Activated T-cell treated with anti-CD3 and anti-CD28 coated beads, Interleukin-2, amount 50 U/mL, for 72 hours (primary cell): ENCODE measurements at regions not wholly inside any gene's neighbourhood (a gene's known extent, or its start where the extent isn't known, plus 50 kb on each side); places are given as distances from the start of the nearest gene placed in this dataset.

ENCODE experiments used
- ATAC-seq, 2 donors: fragments of 150-1000 bp; cut with Tn5 transposase; replicated peaks in 1 of 2; 2 replicates each; pipeline ENCODE4 v1.10.0; 2021; ENCODE audit warnings: moderate library complexity in 2 of 2, mild to moderate bottlenecking in 1 of 2
- DNase-seq, 2 donors: peaks; one replicate each; pipeline ENCODE4 v3.0.0; 2021 to 2022; ENCODE audit warnings: mixed read lengths in 1 of 2
- H3K27ac Mint-ChIP-seq: one replicate; pipeline ENCODE4 v1.8.0; 2022; ENCODE audit warnings: mild to moderate bottlenecking, moderate library complexity, mixed read lengths
- H3K27me3 Mint-ChIP-seq: one replicate; pipeline ENCODE4 v1.8.0; 2022; ENCODE audit warnings: low read depth, mixed read lengths
- H3K36me3 Mint-ChIP-seq, 2 donors: one replicate each; pipeline ENCODE4 v1.8.0; 2022; ENCODE audit warnings: mixed read lengths in 2 of 2, mild to moderate bottlenecking in 1 of 2; ENCODE audit not compliant: insufficient read depth in 2 of 2
- H3K4me1 Mint-ChIP-seq: one replicate; pipeline ENCODE4 v1.8.0; 2022; ENCODE audit warnings: low read depth, mixed read lengths
- H3K4me3 Mint-ChIP-seq, 2 donors: one replicate each; pipeline ENCODE4 v1.8.0; 2022; ENCODE audit warnings: mild to moderate bottlenecking in 2 of 2, mixed read lengths in 2 of 2, moderate library complexity in 2 of 2
- H3K9me3 Mint-ChIP-seq, 2 donors: one replicate each; pipeline ENCODE4 v1.8.0; 2022; ENCODE audit warnings: mixed read lengths in 2 of 2

DNA sequence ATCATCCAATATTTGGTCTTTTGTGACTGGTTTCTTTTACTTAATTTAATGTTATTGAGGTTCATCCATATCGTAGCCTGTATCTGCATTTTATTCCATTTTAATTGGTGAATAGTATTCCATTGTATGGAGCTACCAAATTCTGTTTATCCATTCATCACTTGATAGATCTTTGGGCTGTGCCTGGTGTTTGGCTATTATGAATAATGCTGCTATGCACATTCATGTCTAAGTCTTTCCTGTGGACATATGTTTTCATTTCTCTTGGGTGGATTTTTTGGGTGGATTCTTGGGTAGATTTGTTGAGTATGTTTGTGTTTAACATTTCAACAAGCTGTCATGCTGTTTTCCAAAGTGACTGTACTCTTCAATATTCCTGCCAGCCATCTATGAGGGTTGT, 52.5 kb upstream of the NEDD4L start:
- Mint-ChIP-seq H3K9me3 (peaks cover 0 to 2% of the 10 kb centered on the region in 2 donors), H3K36me3 (no peaks in the 10 kb centered on the region), H3K4me3 (no peak overlapping the region), H3K4me1 (no peaks in the 10 kb centered on the region), H3K27ac (no peak overlapping the region), H3K27me3 (peaks cover 30% of the 10 kb centered on the region)
- DNase-seq (no peak), ATAC-seq (no peak)

DNA sequence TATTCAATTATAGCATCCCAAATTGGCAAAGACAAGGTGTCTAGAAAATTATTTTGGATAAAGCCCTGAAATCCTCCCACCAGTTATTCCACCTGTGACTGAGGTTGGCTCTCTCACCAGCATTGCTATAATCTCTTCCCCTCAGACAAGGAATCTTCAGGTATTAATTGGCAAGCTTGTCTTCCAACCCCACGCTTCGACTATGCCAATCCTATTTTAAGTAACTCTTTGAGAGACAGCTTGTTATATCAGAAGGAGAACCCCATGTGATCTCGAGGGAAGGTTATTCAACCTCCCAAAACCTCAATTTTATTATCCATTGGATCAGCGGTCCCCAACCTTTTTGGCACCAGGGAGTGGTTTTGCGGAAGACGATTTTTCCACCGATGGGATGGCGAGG, 54.5 kb upstream of the NEDD4L start:
- Mint-ChIP-seq H3K9me3 (peaks cover 0 to 2% of the 10 kb centered on the region in 2 donors), H3K36me3 (no peaks in the 10 kb centered on the region), H3K4me3 (no peak overlapping the region), H3K4me1 (no peaks in the 10 kb centered on the region), H3K27me3 (peaks cover 19% of the 10 kb centered on the region), H3K27ac (no peak overlapping the region)
- DNase-seq (no peak), ATAC-seq (no peak)

DNA sequence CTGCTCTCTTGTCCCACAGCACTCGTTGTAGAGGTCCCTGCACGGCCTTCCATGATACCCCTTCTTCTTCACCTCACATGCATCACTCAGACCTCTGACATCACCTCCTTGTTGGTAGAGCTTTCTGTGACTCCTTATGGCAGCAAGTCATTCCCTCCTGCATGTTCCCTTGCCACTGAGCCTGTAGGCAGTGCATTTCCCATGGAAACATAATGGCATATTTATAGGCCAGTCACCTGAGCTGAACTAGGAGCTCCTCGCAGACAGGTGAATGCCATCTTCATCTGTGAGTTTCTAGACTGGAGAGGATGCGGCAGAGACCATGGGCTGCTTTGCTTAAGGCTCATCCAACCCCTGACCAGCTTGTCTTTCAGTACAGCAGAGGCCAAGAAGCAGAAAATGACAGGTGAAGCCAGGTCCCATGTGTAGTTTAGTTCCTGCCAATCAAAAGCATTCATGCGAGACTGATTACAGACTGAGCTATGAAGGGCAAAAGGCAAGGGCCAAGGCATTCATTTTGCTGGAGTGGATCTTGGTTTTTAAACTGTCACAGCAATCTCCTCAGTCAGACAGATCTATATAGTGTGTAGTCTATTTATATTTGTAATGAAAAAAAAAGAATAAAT, 59.4 kb upstream of the NEDD4L start:
- no peak for DNase-seq
- H3K27ac Mint-ChIP-seq = no peak overlapping the region
- no peaks in the 10 kb centered on the region for H3K4me1 Mint-ChIP-seq
- H3K27me3 Mint-ChIP-seq = no peaks in the 10 kb centered on the region
- H3K4me3 Mint-ChIP-seq = no peak overlapping the region
- no peak for ATAC-seq
- H3K9me3 Mint-ChIP-seq = peaks cover 0 to 2% of the 10 kb centered on the region in 2 donors
- no peaks in the 10 kb centered on the region for H3K36me3 Mint-ChIP-seq

DNA sequence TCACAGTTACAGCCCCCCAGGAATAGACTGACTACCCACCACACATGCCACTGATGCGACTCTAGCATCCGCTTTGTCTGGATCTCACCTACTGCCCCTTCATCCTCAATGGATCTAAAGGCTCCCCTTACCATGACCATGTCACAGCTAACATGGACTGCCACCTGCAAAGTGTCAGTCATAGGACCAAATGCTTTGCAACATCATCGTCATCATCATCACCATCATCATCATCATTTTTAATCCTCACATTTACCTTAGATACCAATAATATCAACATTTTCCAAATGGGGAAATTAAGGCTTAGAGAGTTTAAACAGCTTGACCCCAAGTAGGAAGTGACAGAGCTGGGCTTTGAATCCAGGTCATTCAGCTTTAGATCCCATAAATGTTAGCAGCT, 60.1 kb upstream of the NEDD4L start:
- Mint-ChIP-seq H3K9me3 (peaks cover 0 to 2% of the 10 kb centered on the region in 2 donors), H3K27ac (no peak overlapping the region), H3K4me1 (no peaks in the 10 kb centered on the region), H3K4me3 (no peak overlapping the region), H3K36me3 (no peaks in the 10 kb centered on the region), H3K27me3 (no peaks in the 10 kb centered on the region)
- ATAC-seq = no peak
- DNase-seq = no peak

DNA sequence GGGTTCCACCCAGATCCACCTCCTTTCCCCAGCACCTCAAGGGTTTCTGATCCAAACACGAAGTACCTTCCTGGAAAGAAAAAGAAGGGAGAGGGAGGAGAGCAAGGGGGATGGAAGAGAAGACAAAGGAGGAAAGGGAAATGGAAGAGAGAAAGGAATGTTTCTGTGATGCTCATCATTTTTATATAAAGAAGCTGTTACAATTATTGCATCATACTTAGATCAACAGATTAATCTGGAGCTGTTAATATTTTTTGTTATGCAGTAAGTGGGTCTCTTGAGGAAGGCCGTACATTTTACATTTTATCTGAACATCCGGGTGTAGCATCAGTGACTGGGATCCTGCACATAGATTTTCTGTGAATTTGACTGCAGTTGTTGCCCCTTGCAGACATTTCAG, 60.6 kb upstream of the NEDD4L start:
- DNase-seq = no peak
- Mint-ChIP-seq H3K36me3 (no peaks in the 10 kb centered on the region), H3K27ac (no peak overlapping the region), H3K4me1 (no peaks in the 10 kb centered on the region), H3K4me3 (no peak overlapping the region), H3K27me3 (no peaks in the 10 kb centered on the region), H3K9me3 (peaks cover 0 to 2% of the 10 kb centered on the region in 2 donors)
- ATAC-seq = no peak

DNA sequence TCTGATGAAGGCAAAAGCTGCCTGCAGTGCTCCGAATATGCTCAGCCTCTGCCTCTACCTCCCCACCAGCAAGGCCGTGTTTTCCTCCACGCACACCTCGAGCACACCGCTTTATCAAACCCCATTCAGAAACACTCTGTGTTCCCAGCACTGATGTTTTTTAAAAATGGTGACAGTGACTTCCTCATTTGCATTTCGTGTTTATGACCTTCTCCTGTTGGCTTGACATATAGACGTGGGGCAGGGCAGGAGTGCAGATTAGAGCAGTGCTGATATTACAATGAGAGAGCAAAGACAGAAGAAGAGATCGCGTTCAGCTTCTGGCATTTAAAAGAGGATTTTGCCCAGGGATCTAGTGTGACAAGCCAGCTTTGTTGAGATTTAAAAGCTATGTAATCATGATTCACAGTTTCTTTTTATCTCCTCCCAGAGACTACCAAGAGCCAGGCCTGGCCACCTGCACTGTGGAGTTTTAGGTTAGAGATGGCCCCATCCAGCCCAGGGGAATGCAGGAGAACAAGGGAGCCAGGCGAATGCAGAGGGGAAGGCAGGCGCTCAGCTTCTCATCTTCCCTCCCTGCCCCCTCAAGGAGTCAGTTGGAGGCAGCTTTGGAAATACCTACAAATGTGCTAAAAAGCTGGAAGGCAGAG, 61.5 kb upstream of the NEDD4L start:
- Mint-ChIP-seq H3K27ac (no peak overlapping the region), H3K4me1 (no peaks in the 10 kb centered on the region), H3K36me3 (no peaks in the 10 kb centered on the region), H3K27me3 (no peaks in the 10 kb centered on the region), H3K9me3 (no peaks in the 10 kb centered on the region), H3K4me3 (no peak overlapping the region)
- ATAC-seq = no peak
- DNase-seq = no peak

DNA sequence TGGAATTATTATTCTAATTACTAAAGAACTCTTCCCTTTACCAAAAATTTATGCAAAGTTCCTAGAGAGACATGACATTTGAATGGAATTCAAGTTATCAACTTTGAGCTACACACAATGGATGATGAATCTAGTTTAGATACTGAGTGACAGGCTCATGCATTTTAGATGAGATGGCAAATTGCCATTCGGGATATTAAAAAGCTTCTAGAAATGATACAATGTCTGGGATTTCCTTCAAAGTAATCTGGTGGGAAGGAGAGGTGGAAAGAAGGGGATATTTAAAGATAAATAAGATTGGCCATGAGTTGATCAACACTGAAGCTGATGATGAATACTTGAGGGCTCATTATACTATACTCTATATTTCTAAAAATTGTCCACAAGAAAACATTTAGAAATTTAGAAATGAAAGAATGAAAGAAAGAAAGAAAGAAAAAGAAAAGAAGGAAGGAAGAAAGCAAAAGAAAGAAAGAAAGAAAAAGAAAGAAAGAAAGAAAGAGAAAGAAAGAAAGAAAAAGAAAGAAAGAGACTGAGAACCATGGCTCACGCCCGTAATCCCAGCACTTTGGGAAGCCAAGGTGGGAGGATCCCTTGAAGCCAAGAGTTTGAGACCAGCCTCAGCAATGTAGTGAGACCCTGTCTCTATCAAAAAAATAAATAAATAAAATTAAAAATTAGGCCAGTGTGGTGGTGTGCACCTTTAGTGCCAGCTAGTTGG, 62.6 kb upstream of the NEDD4L start:
- Mint-ChIP-seq H3K36me3 (no peaks in the 10 kb centered on the region), H3K4me1 (no peaks in the 10 kb centered on the region), H3K4me3 (no peak overlapping the region), H3K27me3 (no peaks in the 10 kb centered on the region), H3K9me3 (no peaks in the 10 kb centered on the region), H3K27ac (peak overlapping the region; percentile 32)
- ATAC-seq (no peak), DNase-seq (no peak)

DNA sequence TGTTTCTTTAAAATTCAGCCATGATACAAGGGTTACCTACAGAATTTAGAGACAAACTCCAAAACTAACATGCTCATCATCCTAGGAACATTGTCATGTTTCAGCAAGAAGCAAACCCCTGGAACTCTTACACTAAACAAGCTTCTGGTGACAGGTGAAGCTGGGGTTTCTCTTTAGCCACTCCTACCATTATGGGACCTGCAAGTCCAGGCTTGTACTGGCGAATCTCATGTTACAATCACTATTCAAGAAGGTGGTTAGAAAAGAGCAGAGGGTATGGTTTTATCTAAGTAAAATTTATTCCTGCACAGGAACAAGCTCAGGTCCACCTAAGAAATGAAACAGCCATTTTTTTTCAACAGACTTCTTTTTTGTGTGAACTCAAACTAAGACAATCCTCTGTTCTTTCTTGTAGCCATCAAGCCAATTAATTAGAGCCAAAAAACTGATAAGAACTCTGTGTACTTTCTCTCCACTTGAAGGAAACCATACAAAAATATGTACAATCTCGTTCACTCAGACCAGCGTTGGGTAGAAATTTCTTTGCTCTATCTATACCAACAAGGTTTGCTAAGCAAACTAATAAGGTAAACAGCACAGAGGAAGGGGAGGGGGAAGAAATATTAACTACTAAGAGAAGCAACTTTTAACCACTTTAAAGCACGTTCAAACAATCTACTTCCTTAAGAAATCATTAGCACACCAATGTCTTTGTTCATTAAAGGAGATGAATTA, 63.3 kb upstream of the NEDD4L start:
- no peak for DNase-seq
- H3K9me3 Mint-ChIP-seq = no peaks in the 10 kb centered on the region
- no peaks in the 10 kb centered on the region for H3K4me1 Mint-ChIP-seq
- H3K36me3 Mint-ChIP-seq = no peaks in the 10 kb centered on the region
- no peak overlapping the region for H3K4me3 Mint-ChIP-seq
- peaks cover 5% of the 10 kb centered on the region for H3K27me3 Mint-ChIP-seq
- H3K27ac Mint-ChIP-seq = peak overlapping the region; percentile 32
- ATAC-seq = no peak

DNA sequence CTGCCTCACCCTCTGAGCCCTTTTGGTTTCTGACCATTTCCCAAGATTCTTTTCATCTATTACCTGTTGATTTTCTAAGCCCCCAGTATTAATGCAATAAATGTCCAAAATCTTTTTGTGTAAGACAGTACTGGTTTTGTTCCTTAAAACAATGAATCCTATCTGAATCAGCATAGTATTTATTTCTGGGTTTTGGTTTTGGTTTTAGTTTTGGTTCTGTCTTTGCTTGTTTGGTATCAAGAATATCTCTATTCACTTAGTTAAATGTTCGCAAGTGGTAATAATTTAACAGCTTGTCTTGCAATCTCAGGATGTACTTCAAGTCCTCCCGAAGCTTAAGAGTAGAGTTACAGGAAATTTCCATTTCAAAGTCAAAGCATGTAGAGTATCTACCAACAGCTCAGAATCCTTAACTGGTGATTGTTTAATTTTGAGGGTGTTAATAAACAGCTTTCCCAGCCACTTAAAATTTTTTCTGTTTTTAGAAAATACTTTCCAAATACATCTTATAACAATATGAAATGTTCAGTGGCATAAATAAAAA, 67.7 kb upstream of the NEDD4L start:
- DNase-seq = no peak
- no peaks in the 10 kb centered on the region for H3K36me3 Mint-ChIP-seq
- no peaks in the 10 kb centered on the region for H3K4me1 Mint-ChIP-seq
- H3K27me3 Mint-ChIP-seq = peaks cover 8% of the 10 kb centered on the region
- H3K9me3 Mint-ChIP-seq = no peaks in the 10 kb centered on the region
- ATAC-seq = no peak
- H3K27ac Mint-ChIP-seq = no peak overlapping the region
- no peak overlapping the region for H3K4me3 Mint-ChIP-seq

DNA sequence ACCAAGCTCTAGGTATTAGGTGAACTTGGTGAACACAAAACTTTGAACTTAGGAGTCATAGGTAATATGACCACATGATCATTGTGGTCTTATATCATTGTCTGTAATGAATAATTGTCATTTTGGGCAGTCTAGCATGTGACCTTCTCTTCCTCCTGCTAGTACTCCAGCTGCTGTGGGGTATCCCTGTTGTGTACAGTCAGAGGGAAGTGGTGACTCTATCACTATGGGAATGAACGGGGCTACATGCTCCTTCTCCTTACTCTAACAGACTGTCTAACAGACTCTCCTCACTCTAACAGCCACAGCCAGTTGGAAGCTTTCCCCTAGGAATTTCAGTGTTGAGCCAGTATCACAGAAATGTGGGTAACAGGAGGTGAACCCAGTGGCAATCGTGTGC, 68.2 kb upstream of the NEDD4L start:
- peak in 1 of 2 donors; percentile 21 for ATAC-seq
- H3K27me3 Mint-ChIP-seq = peaks cover 8% of the 10 kb centered on the region
- no peaks in the 10 kb centered on the region for H3K9me3 Mint-ChIP-seq

DNA sequence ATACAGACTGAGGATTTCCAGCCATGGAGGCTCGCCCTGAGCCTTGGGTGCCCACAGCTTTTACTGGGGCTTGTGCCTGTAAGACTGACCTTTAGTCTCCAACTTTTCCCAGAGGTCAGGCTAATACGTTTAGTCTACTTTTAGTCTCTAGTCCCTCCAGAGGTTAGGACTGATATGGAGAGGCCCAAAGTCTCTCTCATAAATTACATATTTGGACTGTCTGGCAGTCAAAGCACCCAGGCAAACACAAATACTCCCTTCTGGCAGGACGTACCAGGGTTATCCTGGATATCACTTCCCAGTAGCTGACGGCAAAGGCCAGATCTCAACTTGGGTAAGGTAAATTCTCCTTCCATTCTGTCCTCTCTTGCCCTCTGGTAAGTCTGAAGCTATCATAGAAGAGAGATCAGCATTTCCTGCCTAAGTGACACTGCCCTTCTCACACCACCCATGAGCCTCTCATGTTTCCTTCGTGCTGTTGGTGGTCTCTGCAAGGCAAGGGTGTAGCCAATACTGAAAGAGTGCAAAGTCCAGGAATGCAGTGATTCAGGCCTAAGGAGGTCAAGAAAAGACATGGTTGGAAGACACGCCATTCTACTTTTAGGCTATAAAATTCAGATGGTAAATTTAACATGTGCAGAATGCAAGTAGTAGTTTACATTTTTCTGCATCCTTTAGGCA, 69.3 kb upstream of the NEDD4L start:
- no peak overlapping the region for H3K27ac Mint-ChIP-seq
- no peak for DNase-seq
- H3K36me3 Mint-ChIP-seq = no peaks in the 10 kb centered on the region
- ATAC-seq = no peak
- H3K9me3 Mint-ChIP-seq = no peaks in the 10 kb centered on the region
- H3K4me3 Mint-ChIP-seq = no peak overlapping the region
- peaks cover 8% of the 10 kb centered on the region for H3K27me3 Mint-ChIP-seq
- peaks cover 6% of the 10 kb centered on the region for H3K4me1 Mint-ChIP-seq

More for the DNA sequence above, 68.2 kb upstream of the NEDD4L start:
- DNase-seq = no peak
- no peaks in the 10 kb centered on the region for H3K4me1 Mint-ChIP-seq
- H3K4me3 Mint-ChIP-seq = no peak overlapping the region
- H3K36me3 Mint-ChIP-seq = no peaks in the 10 kb centered on the region
- no peak overlapping the region for H3K27ac Mint-ChIP-seq

DNA sequence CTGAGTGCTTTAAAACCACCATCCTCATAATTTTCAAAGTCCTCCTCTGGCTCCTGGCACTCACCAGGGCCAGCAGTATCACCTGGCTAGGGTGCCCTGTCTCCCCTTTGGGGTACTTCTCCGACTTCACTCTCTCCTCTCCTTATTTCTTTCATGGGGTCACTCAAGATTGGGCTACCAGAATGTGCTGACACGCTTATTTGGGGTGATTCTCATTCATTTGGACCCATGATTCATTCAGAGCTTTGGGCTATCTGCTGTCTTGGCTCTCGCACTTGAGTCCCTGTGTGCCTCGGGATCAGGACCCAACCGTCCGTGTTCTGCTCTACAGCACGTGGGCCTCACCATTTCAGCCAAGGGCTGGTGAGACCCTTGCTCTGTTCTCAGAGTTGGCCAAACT, 70.1 kb upstream of the NEDD4L start:
- no peak for DNase-seq
- Mint-ChIP-seq H3K27me3 (peaks cover 8% of the 10 kb centered on the region), H3K9me3 (no peaks in the 10 kb centered on the region), H3K36me3 (no peaks in the 10 kb centered on the region), H3K4me1 (peaks cover 8% of the 10 kb centered on the region), H3K27ac (no peak overlapping the region), H3K4me3 (no peak overlapping the region)
- no peak for ATAC-seq
